IMR-90 (cell line): ENCODE measurements at regions not wholly inside any gene's neighbourhood (a gene's known extent, or its start where the extent isn't known, plus 50 kb on each side); places are given as distances from the start of the nearest gene placed in this dataset.

Experiments used
- ATAC-seq: fragments of 200-7000 bp; cut with Tn5 transposase; 2 replicates; pipeline ENCODE4 v1.9.1; 2020; ENCODE audit warnings: low read depth, mild to moderate bottlenecking, moderate library complexity
- BruUV-seq: library from RNA; stranded (reverse); fragments of 400-500 nt; replicated peaks from 2 replicates; lab custom pipeline; 2021; lab: Mats Ljungman, UMichigan
- CTCF ChIA-PET: fragments of 300-600 bp; formaldehyde crosslinking; extraction: SDS; loops from one replicate; lab custom pipeline; 2021; ENCODE audit warnings: antibody characterized with exemption; lab: Yijun Ruan, JAX
- POLR2A ChIA-PET: fragments of 300-600 bp; sonication (Branson Sonifier 250); formaldehyde crosslinking; loops from one replicate; lab custom pipeline; 2022; ENCODE audit warnings: antibody characterized with exemption; ENCODE audit not compliant: unreplicated experiment; lab: Charles Lee
- DNase-seq: peaks from one replicate; pipeline ENCODE4 v3.0.0; 2013
- H2AFZ ChIP-seq: replicated peaks from 2 replicates; pipeline ENCODE3; 2013; ENCODE audit warnings: low read length, mild to moderate bottlenecking; ENCODE audit not compliant: poor library complexity
- H2AK5ac ChIP-seq: 2 replicates; pipeline ENCODE4 v1.6.1; 2013; ENCODE audit warnings: low read depth, low read length, inconsistent platforms
- H2AK9ac ChIP-seq: replicated peaks from 2 replicates; pipeline ENCODE3; 2013; ENCODE audit warnings: mild to moderate bottlenecking, low read depth, low read length, moderate library complexity; ENCODE audit not compliant: poor library complexity
- H2BK120ac ChIP-seq: 2 replicates; pipeline ENCODE4 v1.6.1; 2013; ENCODE audit warnings: low read depth, low read length, inconsistent platforms
- H2BK15ac ChIP-seq: 3 replicates; pipeline ENCODE4 v1.6.1; 2013; ENCODE audit warnings: low read depth, low read length, inconsistent platforms
- H2BK20ac ChIP-seq: 2 replicates; pipeline ENCODE4 v1.6.1; 2013; ENCODE audit warnings: low read depth, mild to moderate bottlenecking, inconsistent platforms, low read length, moderate library complexity
- H2BK5ac ChIP-seq: 2 replicates; pipeline ENCODE4 v1.6.1; 2013; ENCODE audit warnings: mild to moderate bottlenecking, low read depth, low read length, inconsistent platforms; ENCODE audit not compliant: poor library complexity, severe bottlenecking
- H3K14ac ChIP-seq: replicated peaks from 2 replicates; pipeline ENCODE4 v1.6.1; 2013; ENCODE audit warnings: low read depth, low read length, inconsistent platforms
- H3K18ac ChIP-seq: 2 replicates; pipeline ENCODE4 v1.6.1; 2013; ENCODE audit warnings: low read depth, low read length, control low read depth
- H3K23ac ChIP-seq: 2 replicates; pipeline ENCODE4 v1.6.1; 2013; ENCODE audit warnings: low read depth, low read length, inconsistent platforms
- H3K27ac ChIP-seq: 2 replicates; pipeline ENCODE4 v1.5.1; 2013; ENCODE audit warnings: mild to moderate bottlenecking, control low read depth, low read length; ENCODE audit not compliant: insufficient read depth
- H3K27me3 ChIP-seq: 2 replicates; pipeline ENCODE4 v1.6.1; 2013; ENCODE audit warnings: low read length; ENCODE audit not compliant: control insufficient read depth, insufficient read depth
- H3K36me3 ChIP-seq: 2 replicates; pipeline ENCODE4 v1.6.1; 2013; ENCODE audit warnings: low read length, mixed read lengths; ENCODE audit not compliant: control insufficient read depth, insufficient read depth
- H3K4ac ChIP-seq: 2 replicates; pipeline ENCODE4 v1.6.1; 2013; ENCODE audit warnings: low read depth, low read length, inconsistent platforms
- H3K4me1 ChIP-seq: 2 replicates; pipeline ENCODE4 v1.6.1; 2013; ENCODE audit warnings: low read length, mixed read lengths; ENCODE audit not compliant: control insufficient read depth, insufficient read depth
- H3K4me2 ChIP-seq: 2 replicates; pipeline ENCODE4 v1.6.1; 2013; ENCODE audit warnings: low read depth, mild to moderate bottlenecking, control low read depth, low read length, moderate library complexity
- H3K4me3 ChIP-seq: 2 replicates; pipeline ENCODE4 v1.5.1; 2013; ENCODE audit warnings: low read depth, mild to moderate bottlenecking, control low read depth, low read length, moderate library complexity; ENCODE audit not compliant: insufficient read depth
- H3K56ac ChIP-seq: 2 replicates; pipeline ENCODE4 v1.6.1; 2013; ENCODE audit warnings: low read length, inconsistent platforms; ENCODE audit not compliant: insufficient read depth; ENCODE audit errors: extremely low read depth
- H3K79me1 ChIP-seq, 2 experiments: 2 replicates each; pipeline ENCODE4 v1.6.1; 2013; ENCODE audit warnings: low read length in 2 of 2, inconsistent platforms in 1 of 2, low read depth in 1 of 2
- H3K9ac ChIP-seq: 2 replicates; pipeline ENCODE4 v1.6.1; 2013; ENCODE audit warnings: low read depth, low read length, control low read depth
- H3K9me1 ChIP-seq: 2 replicates; pipeline ENCODE4 v1.6.1; 2013; ENCODE audit warnings: low read length, inconsistent platforms; ENCODE audit not compliant: insufficient read depth
- H3K9me3 ChIP-seq: 2 replicates; pipeline ENCODE4 v1.6.1; 2013; ENCODE audit warnings: low read length; ENCODE audit not compliant: control insufficient read depth, insufficient read depth
- H4K20me1 ChIP-seq: 2 replicates; pipeline ENCODE4 v1.6.1; 2013; ENCODE audit warnings: low read length, inconsistent platforms; ENCODE audit not compliant: insufficient read depth
- H4K5ac ChIP-seq: 2 replicates; pipeline ENCODE4 v1.6.1; 2013; ENCODE audit warnings: mild to moderate bottlenecking, low read depth, low read length, control low read depth
- H4K8ac ChIP-seq, 2 experiments: 2 replicates each; pipeline ENCODE4 v1.6.1; 2013; ENCODE audit warnings: low read depth in 2 of 2, low read length in 2 of 2, control low read depth in 1 of 2, inconsistent platforms in 1 of 2
- H4K91ac ChIP-seq: 2 replicates; pipeline ENCODE4 v1.6.1; 2013; ENCODE audit warnings: low read depth, low read length, inconsistent platforms; ENCODE audit not compliant: insufficient read depth
- BHLHE40 ChIP-seq: fragments of 150-350 bp; IDR thresholded peaks from 2 replicates; pipeline ENCODE4 v1.6.1; 2016; ENCODE audit warnings: mild to moderate bottlenecking, low read depth, low read length
- CEBPB ChIP-seq: IDR thresholded peaks from 2 replicates; pipeline ENCODE4 v1.6.1; 2012; ENCODE audit warnings: low read depth, low read length, improper control_type of control experiment
- CTCF ChIP-seq: conservative IDR thresholded peaks from 2 replicates; pipeline ENCODE4 v1.5.1; 2012; ENCODE audit warnings: mild to moderate bottlenecking, low read depth, low read length, improper control_type of control experiment
- FOS ChIP-seq: fragments of 150-350 bp; IDR thresholded peaks from 2 replicates; pipeline ENCODE4 v1.6.1; 2016; ENCODE audit warnings: low read depth, low read length
- MAFK ChIP-seq: IDR thresholded peaks from 2 replicates; pipeline ENCODE4 v1.6.1; 2012; ENCODE audit warnings: low read depth, low read length, improper control_type of control experiment
- NFE2L2 ChIP-seq: fragments of 150-350 bp; IDR thresholded peaks from 2 replicates; pipeline ENCODE4 v1.6.1; 2016; ENCODE audit warnings: low read depth, mild to moderate bottlenecking, low read length
- POLR2A ChIP-seq: IDR thresholded peaks from 2 replicates; pipeline ENCODE4 v1.6.1; 2012; ENCODE audit warnings: mild to moderate bottlenecking, low read depth, low read length
- RFX5 ChIP-seq: IDR thresholded peaks from 2 replicates; pipeline ENCODE4 v1.8.0; 2012; ENCODE audit warnings: low read depth, mild to moderate bottlenecking, low read length, moderate library complexity
- WGBS, 2 experiments: methylation state at CpG; one replicate each; pipeline versions ENCODE4 v1.1.5 to v1.1.7; 2013; ENCODE audit warnings: missing lambda C conversion rate in 2 of 2; ENCODE audit not compliant: insufficient read length in 1 of 2; ENCODE audit errors: extremely low coverage in 2 of 2; 5-methylcytosine and 5-hydroxymethylcytosine counted together
- dilution Hi-C: fragments of 300-500 bp; cut with HindIII; formaldehyde crosslinking; loops from one replicate; pipeline ENCODE4 v1.14.3; 2018; ENCODE audit warnings: low sequenced_read_pairs; ENCODE audit not compliant: unreplicated experiment
- in situ Hi-C: fragments of 300-500 bp; cut with MboI; formaldehyde crosslinking; loops from 3 replicates; pipeline ENCODE4 v1.14.3; 2019; ENCODE audit warnings: low sequenced_read_pairs, inconsistent platforms, mixed read lengths
- intact Hi-C: fragments of 100-400 bp; cut with micrococcal nuclease; formaldehyde crosslinking; loops from 2 replicates; pipeline ENCODE4 v1.10.0; 2022

DNA sequence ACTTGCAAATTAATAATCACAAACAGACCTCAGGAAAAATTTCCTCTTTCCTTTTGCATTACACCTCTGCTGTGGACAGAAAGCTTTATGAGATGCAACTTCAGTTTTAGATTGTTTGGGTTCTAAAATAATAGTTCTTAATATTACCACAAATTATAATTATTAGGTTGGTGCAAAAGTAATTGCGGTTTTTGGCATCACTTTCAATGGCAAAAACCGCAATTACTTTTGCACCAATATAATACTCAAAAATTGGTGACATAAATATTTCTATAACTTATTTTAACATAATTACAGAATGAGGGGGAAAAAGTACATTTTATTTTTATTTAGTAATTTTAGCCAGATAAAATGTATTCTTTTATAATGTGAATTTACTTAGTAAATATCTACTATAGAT, 804.4 kb upstream of the FAM98A start:
- Histone ChIP-seq H4K8ac (no peak overlapping the region), H3K9ac (no peak overlapping the region), H3K9me1 (no peaks in the 10 kb centered on the region), H2BK20ac (no peak overlapping the region), H4K91ac (no peak overlapping the region), H3K79me1 (no peaks in the 10 kb centered on the region), H3K4me1 (no peaks in the 10 kb centered on the region), H2AK5ac (no peak overlapping the region), H2AK9ac (no peak overlapping the region), H4K5ac (no peak overlapping the region), H3K14ac (no peak overlapping the region), H3K4me2 (no peak overlapping the region), H2BK15ac (no peak overlapping the region), H2BK120ac (no peak overlapping the region), H4K20me1 (no peaks in the 10 kb centered on the region), H3K56ac (no peak overlapping the region), H3K36me3 (no peaks in the 10 kb centered on the region), H3K27ac (no peak overlapping the region), H2AFZ (no peak overlapping the region), H3K4me3 (no peak overlapping the region), H2BK5ac (no peak overlapping the region), H3K18ac (no peak overlapping the region), H3K9me3 (no peaks in the 10 kb centered on the region; the same call in 1 of the 2 replicates), H3K4ac (no peak overlapping the region), H3K23ac (no peak overlapping the region), H3K27me3 (no peaks in the 10 kb centered on the region)
- POLR2A ChIA-PET: no interaction called here
- WGBS, 2 experiments: no CpG with 5 or more reads among the region's 2 CpGs
- DNase-seq (no peak), ATAC-seq (no peak)
- dilution Hi-C loops: no loop called here
- in situ Hi-C loops: no loop called here
- CTCF ChIA-PET: no interaction called here
- intact Hi-C loops: no loop called here
- BruUV-seq: no TSS peak
- no peak for TF ChIP-seq RFX5
- TF ChIP-seq POLR2A: no peak
- TF ChIP-seq CEBPB: no peak
- TF ChIP-seq BHLHE40: no peak
- no peak for TF ChIP-seq FOS
- TF ChIP-seq CTCF: no peak
- TF ChIP-seq NFE2L2: no peak
- no peak for TF ChIP-seq MAFK
